Fibroblast of peridontal ligament (primary cell): ENCODE measurements at regions not wholly inside any gene's neighbourhood (a gene's known extent, or its start where the extent isn't known, plus 50 kb on each side); places are given as distances from the start of the nearest gene placed in this dataset.

ENCODE experiments used
- DNase-seq: peaks from one replicate; pipeline ENCODE4 v3.0.0-alpha.2; 2010; ENCODE audit errors: extremely low read depth

- no peak for DNase-seq
Measured at GRCh38 chr16:5446623-5447240, 349.1 kb upstream of the EEF2KMT start.

- no peak for DNase-seq
Measured at GRCh38 chr16:5444189-5444588, 346.6 kb upstream of the EEF2KMT start.

- no peak for DNase-seq
Measured at GRCh38 chr16:5442986-5443385, 345.4 kb upstream of the EEF2KMT start.

- DNase-seq = no peak
Measured at GRCh38 chr16:5442054-5442453, 344.5 kb upstream of the EEF2KMT start.

- DNase-seq = no peak
Measured at GRCh38 chr16:5438591-5438990, 341.0 kb upstream of the EEF2KMT start.

- DNase-seq = no peak
Measured at GRCh38 chr16:5433587-5433986, 336.0 kb upstream of the EEF2KMT start.

GRCh38 chr16:5432166-5432565, 334.6 kb upstream of the EEF2KMT start:
- DNase-seq = no peak

GRCh38 chr16:5430598-5430997, 333.0 kb upstream of the EEF2KMT start:
- DNase-seq = no peak

GRCh38 chr16:5428932-5429331, 331.3 kb upstream of the EEF2KMT start:
- DNase-seq = no peak

GRCh38 chr16:5427571-5427970, 330.0 kb upstream of the EEF2KMT start:
- no peak for DNase-seq

GRCh38 chr16:5422643-5423496, 325.3 kb upstream of the EEF2KMT start:
- DNase-seq = no peak

GRCh38 chr16:5422047-5422446, 324.5 kb upstream of the EEF2KMT start:
- no peak for DNase-seq

GRCh38 chr16:5416013-5416412, 318.4 kb upstream of the EEF2KMT start:
- DNase-seq = no peak

GRCh38 chr16:5415123-5415522, 317.5 kb upstream of the EEF2KMT start:
- no peak for DNase-seq

GRCh38 chr16:5412731-5413130, 315.1 kb upstream of the EEF2KMT start:
- no peak for DNase-seq

GRCh38 chr16:5398203-5398602, 300.6 kb upstream of the EEF2KMT start:
- no peak for DNase-seq

GRCh38 chr16:5396880-5397279, 299.3 kb upstream of the EEF2KMT start:
- DNase-seq = no peak

GRCh38 chr16:5393070-5393469, 295.5 kb upstream of the EEF2KMT start:
- no peak for DNase-seq

GRCh38 chr16:5386989-5387388, 289.4 kb upstream of the EEF2KMT start:
- DNase-seq = no peak

GRCh38 chr16:5385811-5386210, 288.2 kb upstream of the EEF2KMT start:
- DNase-seq = no peak

- no peak for DNase-seq
Measured at GRCh38 chr16:5385115-5385514, 287.5 kb upstream of the EEF2KMT start.

- DNase-seq = no peak
Measured at GRCh38 chr16:5383737-5384136, 286.1 kb upstream of the EEF2KMT start.

GRCh38 chr16:5382484-5382883, 284.9 kb upstream of the EEF2KMT start:
- DNase-seq = no peak
